ENCODE measurements at regions not wholly inside any gene's neighbourhood (a gene's known extent, or its start where the extent isn't known, plus 50 kb on each side); places are given as distances from the start of the nearest gene placed in this dataset.
"Not testable (repeated sequence)": the region's sequence is repeated elsewhere in the genome, so short reads cannot be mapped to it uniquely, and the experiment has no call there.

DNA sequence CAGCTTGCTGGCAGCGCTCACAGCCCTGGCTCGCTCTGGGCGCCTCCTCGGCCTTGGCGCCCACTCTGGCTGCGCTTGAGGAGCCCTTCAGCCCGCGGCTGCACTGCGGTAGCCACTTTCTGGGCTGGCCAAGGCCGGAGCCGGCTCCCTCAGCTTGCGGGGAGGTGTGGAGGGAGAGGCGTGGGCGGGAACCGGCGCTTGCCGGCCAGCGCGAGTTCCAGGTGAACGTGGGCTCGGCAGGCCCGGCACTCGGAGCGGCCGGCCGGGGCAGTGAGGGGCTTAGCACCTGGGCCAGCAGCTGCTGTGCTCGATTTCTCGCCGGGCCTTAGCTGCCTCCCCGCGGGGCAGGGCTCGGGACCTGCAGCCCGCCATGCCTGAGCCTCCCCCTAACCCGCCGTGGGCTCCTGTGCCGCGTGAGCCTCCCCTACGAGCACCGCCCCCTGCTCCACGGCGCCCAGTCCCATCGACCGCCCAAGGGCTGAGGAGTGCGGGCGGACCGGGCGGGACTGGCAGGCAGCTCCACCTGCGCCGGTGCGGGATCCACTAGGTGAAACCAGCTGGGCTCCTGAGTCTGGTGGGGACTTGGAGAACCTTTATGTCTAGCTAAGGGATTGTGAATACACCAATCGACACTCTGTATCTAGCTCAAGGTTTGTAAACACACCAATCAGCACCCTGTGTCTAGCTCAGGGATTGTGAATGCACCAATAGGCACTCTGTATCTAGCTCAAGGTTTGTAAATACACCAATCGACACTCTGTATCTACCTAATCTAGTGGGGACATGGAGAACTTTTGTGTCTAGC is 1090.1 kb upstream of the TMPRSS15 start:
- not testable (repeated sequence) for TF ChIP-seq CTCF (IDR thresholded peaks at IDR 0.05); POLR2A (IDR thresholded peaks at IDR 0.05; ENCODE audit: low read depth); EP300 (IDR thresholded peaks at IDR 0.05); POLR2AphosphoS5 (IDR thresholded peaks at IDR 0.05)
